HT-29 (cell line): ENCODE measurements at regions not wholly inside any gene's neighbourhood (a gene's known extent, or its start where the extent isn't known, plus 50 kb on each side); places are given as distances from the start of the nearest gene placed in this dataset.

Experiments
- DNase-seq: peaks from one replicate; pipeline ENCODE4 v3.0.0-alpha.2; 2015; ENCODE audit warnings: low spot score

DNA sequence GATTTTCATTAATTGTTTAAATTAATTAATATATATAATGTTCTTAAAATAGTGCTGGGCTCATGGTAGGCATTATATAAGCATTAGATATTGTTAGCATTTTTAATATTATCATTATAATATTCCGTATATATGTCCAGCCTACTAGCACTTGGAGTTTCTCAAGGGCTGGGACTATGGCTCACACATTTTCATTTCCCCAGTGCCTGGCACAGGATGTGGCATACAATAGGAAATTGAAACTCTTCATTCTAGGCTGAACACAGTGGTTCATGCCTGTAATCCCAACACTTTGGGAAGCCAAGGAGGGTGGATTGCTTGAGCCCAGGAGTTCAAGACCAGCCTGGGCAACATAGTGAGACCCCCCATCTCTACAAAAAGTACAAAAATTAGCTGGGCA is 170.4 kb downstream of the RSL24D1 start:
- DNase-seq, result no peak

DNA sequence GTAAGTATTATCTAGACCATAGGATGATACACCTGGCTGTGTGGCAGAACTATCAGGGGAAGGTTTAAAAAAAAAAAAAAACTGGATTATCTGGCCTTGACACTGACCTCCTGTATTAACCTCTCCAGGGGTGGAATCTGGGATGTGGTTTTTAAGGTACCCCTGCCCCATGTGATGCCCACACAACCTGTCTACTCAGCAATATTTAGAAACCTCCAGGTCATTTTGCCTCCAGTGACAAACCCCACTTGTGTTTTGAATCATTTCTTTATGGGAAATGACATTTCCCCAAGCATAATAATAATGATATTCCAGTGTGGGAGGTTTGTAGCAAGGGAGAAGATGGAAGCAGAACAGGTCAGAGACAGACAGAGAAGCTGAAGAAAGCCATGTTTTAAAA is 179.1 kb downstream of the RSL24D1 start:
- no peak for DNase-seq

DNA sequence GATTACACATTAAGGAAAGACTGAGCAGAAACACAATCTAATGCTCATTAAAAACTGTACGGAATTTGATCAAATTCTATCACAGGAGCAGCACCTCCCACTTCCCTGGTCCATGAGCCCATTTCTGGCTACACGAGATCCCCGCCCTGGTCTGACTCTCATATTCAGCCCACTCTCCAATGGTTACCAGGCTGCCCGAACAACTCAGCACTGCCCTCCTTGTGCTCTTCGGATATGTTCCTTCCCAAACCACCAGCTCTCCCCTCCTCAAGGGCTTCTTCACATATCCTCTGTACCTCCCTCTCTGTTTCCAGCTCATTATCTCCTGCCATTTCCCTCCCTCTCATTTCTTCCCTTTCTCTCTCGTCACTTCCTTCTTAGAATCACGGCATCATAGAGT is 180.5 kb downstream of the RSL24D1 start:
- no peak for DNase-seq

DNA sequence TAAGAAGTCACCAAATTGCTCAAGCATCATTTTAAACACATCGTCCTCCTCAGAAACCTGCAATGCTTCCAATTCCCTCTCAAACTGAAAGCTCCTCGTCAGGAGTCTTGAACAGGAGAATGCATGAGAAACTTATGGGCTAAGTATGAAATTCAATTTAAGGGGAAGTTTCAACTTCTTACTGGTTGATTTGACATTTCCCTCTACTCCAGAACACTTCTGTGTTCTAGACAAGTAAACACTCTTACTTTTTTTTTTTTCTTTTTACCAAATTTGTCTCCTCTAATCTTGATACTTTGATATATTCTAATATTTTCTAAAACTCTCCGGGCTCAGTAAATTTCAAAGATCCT is 181.7 kb downstream of the RSL24D1 start:
- no peak for DNase-seq

DNA sequence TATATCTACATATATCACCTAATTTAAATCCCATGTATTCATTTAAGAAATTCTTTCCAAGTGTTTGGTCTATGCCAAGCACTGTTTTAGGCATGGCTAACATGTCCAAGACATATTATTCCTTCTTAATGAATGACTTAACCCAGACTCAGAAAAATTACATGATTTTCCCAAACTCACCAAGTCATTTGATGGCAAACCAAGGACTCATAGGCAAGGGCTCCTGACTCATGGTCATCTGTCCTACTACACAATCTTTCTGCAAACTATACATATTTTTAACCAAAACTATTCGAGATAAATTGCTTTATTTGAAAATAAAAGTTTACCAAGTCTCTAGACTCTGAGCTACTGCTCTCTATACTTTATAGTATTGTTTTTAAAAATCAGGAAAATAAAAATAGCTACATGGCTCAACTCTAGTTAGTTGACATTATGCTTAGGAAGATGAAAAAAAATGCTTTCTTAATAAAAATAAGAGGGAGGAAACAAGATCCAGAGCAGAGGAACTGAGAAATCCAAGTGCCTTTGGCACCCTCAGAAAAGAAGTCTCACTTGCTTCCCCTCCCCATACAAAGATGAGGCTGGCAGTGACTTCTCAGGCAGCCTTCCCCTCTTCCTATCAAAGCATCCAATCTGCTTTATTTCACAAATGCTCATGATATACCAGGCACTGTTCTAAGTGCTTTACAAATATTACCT is 182.2 kb downstream of the RSL24D1 start:
- no peak for DNase-seq

DNA sequence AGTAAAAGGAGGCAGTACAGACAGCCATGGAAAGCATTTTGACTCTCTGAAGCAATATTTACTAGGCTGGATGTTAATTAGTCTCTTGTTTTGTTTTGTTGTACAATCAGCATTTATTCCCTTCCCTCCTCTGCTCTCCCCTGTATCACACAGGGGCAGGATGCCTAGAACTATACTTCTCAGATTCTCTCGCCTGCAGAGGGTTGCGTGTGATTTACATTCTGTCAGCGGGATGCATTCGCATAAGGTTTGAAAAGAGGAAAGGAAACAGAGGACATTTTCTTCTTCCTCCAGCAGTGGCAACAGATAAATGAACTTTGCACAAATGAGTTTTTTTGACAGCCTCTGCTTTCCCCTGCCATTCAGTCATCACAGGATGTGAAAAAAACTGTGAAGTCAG is 188.3 kb downstream of the RSL24D1 start:
- no peak for DNase-seq

DNA sequence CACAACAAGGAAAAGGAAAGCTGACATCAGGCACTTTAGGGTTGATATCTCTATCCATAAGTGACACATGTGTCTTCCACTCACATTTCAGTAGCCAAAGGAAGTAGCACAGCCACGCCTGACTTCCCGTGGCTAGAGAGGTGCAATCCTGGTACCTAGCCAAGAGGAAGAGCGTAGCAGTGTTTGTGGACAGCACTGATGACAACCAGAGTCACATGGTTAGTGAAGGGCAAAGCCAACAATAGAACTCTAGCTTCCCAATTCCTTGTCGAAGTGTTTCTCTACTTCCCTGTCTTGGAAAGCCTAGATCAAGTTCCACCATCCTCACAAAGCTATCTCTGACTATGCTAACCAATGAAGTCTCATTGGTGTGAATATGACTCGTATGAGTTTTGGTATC is 189.2 kb downstream of the RSL24D1 start:
- DNase-seq, result no peak

DNA sequence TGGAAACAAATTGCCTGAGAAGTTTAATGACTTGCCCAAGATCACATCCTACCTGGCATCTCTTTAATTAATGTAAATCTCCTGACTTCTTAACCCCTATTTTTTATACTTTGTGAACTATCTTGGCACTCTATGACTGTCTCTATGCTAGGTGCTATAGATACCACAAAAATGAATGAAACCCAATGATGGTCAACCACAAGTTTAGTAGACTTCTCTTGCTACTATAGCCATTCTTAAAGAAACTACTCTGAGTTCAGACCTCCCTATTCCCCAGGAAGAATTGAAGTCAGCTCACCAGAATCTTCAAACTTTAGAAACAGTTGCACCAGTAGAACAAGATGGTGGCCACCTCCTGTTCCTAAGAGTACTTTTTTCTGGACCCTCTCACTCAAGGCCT is 191.1 kb downstream of the RSL24D1 start:
- no peak for DNase-seq

DNA sequence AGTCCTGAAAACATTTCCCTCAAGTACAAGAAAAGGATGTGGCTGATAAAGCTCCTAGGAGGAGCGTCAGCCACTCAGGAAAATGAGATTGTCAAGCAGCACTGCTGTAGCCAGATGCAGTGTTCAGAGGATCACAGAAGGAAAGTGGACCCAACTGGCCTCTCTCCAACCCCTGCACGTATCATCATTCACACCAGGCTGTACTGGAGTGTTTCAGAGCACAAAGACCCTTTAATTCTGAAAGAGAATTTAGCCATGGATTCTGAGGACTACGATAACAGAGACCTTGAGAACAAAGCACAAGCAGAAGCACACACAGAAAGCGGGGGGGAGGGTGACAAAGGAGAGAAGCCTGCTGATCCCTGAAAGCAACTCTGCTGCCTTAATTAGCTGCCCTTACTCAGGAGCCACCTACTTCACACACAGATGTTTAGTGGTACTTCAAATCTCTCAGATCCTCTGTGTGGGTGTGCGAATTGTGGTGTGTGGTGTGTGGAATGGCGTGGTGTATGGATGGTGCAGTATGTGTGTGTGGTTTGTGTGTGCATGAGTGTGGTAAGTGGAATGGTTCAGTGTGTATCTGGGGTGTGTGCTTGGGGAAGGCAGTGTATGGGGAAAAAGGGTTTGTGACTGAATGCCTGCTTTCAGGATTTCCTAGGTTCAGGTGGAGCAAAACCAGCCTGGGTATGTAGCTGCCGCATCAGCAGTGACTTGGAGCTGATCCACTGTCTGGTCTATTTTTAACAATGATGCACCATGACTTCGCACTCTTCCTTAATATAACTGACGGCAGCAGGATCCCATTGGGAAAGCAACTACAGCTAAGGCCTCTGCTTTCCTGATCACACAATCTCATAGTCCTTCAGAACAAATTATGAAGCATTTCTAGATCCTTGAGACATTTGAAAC is 192.5 kb downstream of the RSL24D1 start:
- DNase-seq, result no peak

DNA sequence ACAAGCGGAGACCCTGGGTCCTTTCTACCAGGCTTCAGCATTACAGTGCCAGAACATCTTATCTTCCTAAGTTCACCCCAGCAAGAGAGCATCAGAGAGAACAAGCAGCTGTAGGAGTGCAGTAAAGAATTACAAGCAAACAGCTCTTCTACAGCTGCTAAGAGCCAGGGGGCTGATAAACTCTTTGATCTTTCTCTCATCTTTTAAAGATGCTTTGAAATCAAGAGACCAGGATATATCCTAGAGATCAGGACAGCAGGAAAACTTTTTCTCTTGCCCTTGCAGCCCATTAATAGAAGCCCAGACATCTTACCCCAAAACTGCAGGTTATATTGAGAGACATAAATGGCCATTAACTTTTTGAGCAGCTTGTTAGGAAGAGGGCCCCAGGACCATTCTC is 198.1 kb downstream of the RSL24D1 start:
- DNase-seq, result no peak

DNA sequence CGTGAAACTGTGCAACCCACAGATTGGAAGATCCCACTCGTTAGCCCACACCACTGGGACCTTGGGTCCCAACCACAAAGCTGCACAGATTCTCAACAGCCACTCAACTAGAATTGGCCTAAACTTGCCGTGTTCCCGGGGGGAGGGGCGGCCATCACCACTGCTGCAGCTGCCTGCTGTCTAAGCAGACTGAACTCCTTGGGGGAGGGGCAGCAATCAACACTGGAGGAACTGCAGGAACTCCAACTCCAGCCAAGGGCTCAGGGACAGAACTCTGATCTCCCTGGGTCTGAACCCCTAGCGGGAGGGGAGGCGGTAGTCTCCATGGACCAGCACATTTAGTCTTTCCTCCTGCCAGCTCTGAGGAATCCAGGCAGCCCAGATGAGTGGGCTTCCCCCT is 205.9 kb downstream of the RSL24D1 start:
- DNase-seq, result no peak

DNA sequence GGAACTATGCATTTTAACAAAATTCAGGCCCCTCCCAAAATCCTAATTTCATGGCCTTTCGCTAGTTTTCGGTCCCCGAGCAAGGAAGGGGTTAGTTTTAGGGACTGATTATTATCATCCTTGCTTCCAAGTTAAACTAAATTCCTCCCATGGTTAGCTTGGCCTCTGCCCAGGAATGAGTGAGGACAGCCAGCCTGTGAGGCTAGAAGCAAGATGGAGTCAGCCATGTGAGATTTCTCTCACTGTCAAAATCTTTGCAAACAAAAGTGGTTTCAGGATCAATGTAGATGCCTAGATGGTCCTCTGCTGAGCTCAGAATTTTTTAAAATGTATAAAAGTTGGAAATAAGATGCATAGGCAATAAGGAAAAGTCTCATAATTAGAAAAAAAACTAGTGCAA is 208.9 kb downstream of the RSL24D1 start:
- DNase-seq, result no peak

DNA sequence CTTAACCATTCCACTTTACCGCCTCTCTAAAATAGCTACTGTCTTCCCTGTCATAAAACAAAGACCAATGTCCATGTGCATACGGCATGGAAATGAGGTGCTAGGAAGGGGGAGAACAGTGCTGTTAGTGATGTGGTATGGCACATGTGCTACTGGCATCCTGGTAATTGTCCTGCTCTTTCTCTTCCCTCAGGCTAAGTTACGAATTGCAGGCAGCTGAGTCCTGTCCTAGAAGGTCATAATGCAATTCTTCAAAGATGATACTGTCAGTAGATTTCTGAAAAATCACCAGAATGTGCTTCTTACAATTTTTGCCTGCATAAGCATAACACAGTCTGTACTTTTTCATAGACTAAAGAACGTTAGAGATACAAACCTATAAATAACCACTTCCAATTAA is 216.8 kb downstream of the RSL24D1 start:
- no peak for DNase-seq

DNA sequence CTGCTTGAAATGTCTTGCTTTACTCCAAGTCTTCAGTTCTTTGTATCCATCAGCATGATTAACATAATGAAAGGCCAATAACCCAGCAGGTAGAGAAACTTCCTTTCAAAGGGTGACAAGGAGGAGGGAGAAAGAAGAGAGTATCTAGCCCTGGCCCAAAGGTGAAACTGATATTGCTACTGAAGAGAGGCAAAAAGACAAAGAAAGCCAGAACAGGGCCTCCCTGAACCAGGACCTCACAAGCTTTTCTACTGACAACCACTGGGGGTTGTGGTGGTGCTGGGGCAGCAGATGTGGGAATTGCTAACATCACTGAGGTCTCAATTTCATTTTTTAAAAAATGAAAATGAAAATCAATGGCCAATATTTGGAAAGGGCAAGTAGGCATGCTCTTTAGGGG is 234.1 kb downstream of the RSL24D1 start:
- DNase-seq, result no peak

DNA sequence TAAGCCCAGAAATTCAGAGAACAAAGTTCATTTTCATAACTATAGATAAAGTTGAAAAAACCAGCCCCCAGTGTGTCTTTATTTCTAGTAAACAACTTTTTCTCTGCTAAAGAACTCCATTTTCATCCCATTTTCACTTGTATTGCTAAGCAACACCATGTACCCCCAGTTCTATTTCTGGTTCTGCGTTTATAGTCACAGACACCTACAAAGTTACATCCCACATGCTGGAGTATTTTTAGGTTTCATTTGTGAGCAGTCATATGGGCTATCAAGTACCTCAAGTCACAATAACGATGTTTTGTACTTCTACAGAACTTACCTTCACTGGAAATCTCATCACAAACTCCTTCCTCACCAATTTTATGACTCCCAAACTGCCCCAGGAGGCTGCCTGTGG is 236.5 kb downstream of the RSL24D1 start:
- DNase-seq, result no peak

DNA sequence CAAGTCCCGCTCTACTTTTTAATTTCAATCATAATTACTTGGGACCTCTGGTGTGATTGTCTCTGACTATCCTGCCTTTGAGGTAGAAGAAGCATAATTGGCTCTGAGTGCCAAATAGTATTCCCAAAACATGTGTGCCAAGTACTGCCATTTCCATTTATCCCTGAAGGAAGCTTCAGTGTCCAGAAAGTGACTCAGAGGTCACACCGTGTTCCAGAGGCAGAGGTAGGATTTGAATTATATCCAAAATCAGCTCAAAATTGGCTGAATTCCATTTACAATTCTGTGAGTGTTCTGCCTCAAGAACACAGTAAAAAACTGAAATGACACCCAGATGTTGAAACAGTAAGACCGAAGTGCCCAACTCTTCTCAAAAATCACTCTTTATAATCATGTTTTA is 255.3 kb downstream of the RSL24D1 start:
- no peak for DNase-seq

DNA sequence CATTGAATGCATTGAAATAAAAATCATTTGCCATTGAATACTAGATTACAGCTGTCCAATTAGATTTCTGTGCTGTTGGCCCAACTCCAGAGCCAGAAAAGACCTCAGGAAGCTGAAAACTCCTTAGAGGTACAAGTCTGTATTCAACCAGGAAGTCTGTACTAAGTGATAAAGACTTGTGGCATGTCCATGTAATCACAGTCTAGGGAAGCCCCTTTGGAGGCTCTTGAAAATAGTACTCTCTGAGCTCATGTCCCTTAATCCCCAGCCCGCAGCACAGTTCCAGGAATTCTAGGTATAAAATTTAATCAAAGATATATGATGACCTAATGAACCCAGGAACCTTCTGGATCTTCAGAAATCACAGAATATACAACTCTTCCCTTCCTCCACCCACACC is 279.4 kb downstream of the RSL24D1 start:
- DNase-seq, result no peak

DNA sequence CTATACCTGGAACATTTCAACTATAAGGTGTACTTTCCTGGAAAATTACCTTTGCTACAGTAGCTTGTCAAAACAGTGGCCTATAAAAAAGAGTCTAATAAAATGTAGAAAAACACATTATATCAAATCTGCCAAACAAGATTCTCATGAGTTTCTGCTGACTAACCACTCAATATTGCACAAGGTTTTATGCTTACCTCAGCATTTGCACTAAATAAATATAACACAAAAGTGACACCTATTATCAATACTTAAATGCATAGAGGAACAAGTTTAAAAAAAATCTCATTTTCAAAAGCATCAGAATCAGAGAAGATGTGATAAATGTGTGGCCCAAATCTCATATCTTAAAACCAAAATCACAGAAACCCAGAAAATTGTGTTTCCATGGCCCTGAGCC is 281.4 kb downstream of the RSL24D1 start:
- DNase-seq, result no peak

DNA sequence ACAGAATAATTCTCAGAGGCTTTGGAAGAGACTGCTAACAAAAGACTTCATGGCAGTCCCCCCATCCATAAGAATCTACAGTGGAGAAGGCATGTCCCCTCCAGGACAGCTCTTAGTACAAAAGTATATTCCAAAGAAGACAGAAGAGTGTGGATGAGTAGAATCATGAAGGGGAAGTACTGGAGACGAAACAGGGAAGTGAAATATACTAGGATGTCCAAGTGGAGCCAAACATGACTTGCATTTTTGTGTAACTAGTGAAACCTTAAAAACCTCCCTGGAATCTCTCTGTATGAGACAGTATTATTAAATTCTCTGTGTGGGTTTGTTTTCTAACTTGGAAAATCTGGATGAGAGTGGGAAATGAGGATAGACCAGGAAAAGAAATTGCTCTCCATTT is 312.4 kb downstream of the RSL24D1 start:
- DNase-seq, result no peak

DNA sequence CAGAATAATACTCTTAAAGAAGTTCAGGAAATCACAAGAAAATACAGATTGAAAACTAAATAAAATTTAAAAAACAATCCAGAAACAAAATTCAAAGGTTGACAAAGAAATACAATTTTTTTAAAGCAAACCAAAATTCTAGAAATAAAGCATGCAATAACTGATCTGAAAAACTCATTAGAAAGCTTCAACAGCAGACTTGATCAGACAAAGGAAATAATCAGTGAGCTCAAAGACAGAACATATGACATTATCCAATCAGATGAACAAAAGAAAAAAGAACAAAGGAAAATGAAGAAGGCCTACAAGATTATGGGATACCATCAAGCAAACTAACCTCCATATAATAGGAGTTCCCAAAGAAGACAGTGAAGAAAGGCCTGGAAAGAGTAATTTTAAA is 336.8 kb downstream of the RSL24D1 start:
- DNase-seq, result no peak

DNA sequence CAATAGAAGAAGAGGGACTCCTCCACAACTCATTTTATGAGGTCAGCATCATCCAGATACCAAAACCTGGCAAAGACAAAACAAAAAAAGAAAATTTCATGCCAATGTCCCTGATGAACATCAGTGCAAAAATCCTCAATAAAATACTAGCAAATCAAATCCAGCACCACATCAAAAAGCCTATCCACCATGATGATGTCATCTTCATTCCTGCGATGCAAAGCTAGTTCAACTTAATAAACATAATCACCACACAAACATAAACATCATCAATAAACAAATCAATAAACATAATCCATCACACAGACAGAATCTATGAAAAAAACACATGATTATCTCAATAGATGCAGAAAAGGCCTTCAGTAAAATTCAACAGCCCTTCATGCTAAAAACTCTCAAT is 342.1 kb downstream of the RSL24D1 start:
- DNase-seq, result no peak

DNA sequence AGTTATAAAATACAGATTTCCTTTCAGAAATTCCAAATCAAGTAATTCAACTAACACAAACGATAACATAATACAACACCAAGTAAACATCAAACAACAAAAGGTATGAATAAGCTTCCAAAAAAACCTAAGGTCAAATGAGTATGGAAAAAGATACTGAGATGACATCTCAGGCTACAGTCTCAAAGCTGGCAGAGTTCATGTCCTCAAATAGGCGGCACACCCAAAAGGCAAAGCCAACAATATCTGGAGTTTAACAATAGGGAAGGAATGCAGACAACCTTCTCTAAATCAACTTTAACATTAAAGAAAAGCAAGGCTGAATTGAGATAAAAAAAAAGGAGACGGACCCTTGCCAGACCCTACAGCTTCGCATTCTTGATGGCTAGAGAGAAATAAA is 346.6 kb downstream of the RSL24D1 start:
- DNase-seq, result no peak

DNA sequence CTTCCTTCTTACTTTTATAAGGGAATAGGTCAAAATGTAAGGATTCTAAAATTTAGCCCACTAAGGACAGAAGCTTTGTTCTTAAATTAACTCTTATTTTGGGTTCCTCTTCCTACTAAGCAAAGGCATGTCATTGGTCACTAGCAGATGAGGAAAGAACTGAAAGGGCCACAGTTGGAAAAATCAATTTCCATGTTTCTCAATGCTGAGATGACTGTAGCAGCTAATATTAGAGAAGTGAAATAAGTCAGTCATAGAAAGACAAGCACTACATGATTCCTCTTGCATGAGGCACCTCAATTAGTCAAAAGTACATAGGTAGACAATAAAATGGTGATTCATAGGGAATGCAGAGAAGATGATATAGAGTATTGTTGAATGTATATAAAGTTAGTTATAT is 353.7 kb downstream of the RSL24D1 start:
- no peak for DNase-seq
